Activated B cell treated with CpG ODN at 0.5 μM for 24 hours (primary cell): ENCODE measurements at regions not wholly inside any gene's neighbourhood (a gene's known extent, or its start where the extent isn't known, plus 50 kb on each side); places are given as distances from the start of the nearest gene placed in this dataset.

Experiments
- ATAC-seq: fragments of 200-7000 bp; cut with Tn5 transposase; one replicate; pipeline ENCODE4 v1.10.0; 2021; ENCODE audit warnings: low read depth, mild to moderate bottlenecking, moderate library complexity
- CTCF ChIA-PET: fragments of 350-600 bp; sonication (Branson Sonifier 250); formaldehyde crosslinking; loops from one replicate; lab custom pipeline; 2021; ENCODE audit warnings: antibody characterized with exemption; lab: Charles Lee
- POLR2A ChIA-PET: fragments of 350-600 bp; sonication (Branson Sonifier 250); formaldehyde crosslinking; loops from one replicate; lab custom pipeline; 2021; ENCODE audit warnings: antibody characterized with exemption; lab: Charles Lee
- DNase-seq: peaks from one replicate; pipeline ENCODE4 v3.0.0; 2022
- H3K27ac Mint-ChIP-seq: one replicate; pipeline ENCODE4 v1.8.0; 2020; ENCODE audit warnings: mixed read lengths
- H3K27me3 Mint-ChIP-seq: one replicate; pipeline ENCODE4 v1.8.0; 2021; ENCODE audit warnings: mixed read lengths
- H3K36me3 Mint-ChIP-seq: one replicate; pipeline ENCODE4 v1.8.0; 2021; ENCODE audit warnings: low read depth, mixed read lengths
- H3K4me1 Mint-ChIP-seq: one replicate; pipeline ENCODE4 v1.8.0; 2021; ENCODE audit warnings: mixed read lengths
- H3K4me3 Mint-ChIP-seq: one replicate; pipeline ENCODE4 v1.8.0; 2020; ENCODE audit warnings: mild to moderate bottlenecking, mixed read lengths
- H3K9me3 Mint-ChIP-seq: one replicate; pipeline ENCODE4 v1.8.0; 2020; ENCODE audit warnings: mixed read lengths
- intact Hi-C: fragments of 100-400 bp; cut with micrococcal nuclease; formaldehyde crosslinking; loops from one replicate; pipeline ENCODE4 v1.15.1; 2024
- TF ChIP-seq, protein P1 (sequence below): fragments of 200-600 bp; IDR thresholded peaks from one replicate; pipeline ENCODE4 v1.8.0; 2022; ENCODE audit warnings: antibody characterized with exemption, mild to moderate bottlenecking

DNA sequence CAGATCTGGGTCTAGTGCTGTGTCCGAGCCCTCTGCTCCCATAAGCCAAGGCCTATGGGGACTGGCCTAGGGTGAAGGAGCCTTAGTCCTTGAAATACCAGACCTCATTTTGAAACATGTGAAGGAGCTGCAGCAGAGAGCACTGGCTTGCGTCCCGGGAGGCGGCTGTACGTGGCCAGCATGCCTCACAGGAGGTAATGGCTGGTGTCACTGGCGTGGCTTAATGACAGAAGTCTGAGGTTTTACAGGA lies 72.7 kb upstream of the OTOS start:
- no peak overlapping the region for H3K4me3 Mint-ChIP-seq
- CTCF ChIA-PET: no interaction called here
- intact Hi-C loops: no loop called here
- no peaks in the 10 kb centered on the region for H3K36me3 Mint-ChIP-seq
- no peak overlapping the region for H3K27ac Mint-ChIP-seq
- H3K9me3 Mint-ChIP-seq: no peaks in the 10 kb centered on the region
- ATAC-seq (no peak), DNase-seq (no peak)
- POLR2A ChIA-PET: no interaction called here
- H3K27me3 Mint-ChIP-seq: no peaks in the 10 kb centered on the region
- H3K4me1 Mint-ChIP-seq: no peaks in the 10 kb centered on the region
- TF ChIP-seq, protein P1, sequence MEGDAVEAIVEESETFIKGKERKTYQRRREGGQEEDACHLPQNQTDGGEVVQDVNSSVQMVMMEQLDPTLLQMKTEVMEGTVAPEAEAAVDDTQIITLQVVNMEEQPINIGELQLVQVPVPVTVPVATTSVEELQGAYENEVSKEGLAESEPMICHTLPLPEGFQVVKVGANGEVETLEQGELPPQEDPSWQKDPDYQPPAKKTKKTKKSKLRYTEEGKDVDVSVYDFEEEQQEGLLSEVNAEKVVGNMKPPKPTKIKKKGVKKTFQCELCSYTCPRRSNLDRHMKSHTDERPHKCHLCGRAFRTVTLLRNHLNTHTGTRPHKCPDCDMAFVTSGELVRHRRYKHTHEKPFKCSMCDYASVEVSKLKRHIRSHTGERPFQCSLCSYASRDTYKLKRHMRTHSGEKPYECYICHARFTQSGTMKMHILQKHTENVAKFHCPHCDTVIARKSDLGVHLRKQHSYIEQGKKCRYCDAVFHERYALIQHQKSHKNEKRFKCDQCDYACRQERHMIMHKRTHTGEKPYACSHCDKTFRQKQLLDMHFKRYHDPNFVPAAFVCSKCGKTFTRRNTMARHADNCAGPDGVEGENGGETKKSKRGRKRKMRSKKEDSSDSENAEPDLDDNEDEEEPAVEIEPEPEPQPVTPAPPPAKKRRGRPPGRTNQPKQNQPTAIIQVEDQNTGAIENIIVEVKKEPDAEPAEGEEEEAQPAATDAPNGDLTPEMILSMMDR: no peak

DNA sequence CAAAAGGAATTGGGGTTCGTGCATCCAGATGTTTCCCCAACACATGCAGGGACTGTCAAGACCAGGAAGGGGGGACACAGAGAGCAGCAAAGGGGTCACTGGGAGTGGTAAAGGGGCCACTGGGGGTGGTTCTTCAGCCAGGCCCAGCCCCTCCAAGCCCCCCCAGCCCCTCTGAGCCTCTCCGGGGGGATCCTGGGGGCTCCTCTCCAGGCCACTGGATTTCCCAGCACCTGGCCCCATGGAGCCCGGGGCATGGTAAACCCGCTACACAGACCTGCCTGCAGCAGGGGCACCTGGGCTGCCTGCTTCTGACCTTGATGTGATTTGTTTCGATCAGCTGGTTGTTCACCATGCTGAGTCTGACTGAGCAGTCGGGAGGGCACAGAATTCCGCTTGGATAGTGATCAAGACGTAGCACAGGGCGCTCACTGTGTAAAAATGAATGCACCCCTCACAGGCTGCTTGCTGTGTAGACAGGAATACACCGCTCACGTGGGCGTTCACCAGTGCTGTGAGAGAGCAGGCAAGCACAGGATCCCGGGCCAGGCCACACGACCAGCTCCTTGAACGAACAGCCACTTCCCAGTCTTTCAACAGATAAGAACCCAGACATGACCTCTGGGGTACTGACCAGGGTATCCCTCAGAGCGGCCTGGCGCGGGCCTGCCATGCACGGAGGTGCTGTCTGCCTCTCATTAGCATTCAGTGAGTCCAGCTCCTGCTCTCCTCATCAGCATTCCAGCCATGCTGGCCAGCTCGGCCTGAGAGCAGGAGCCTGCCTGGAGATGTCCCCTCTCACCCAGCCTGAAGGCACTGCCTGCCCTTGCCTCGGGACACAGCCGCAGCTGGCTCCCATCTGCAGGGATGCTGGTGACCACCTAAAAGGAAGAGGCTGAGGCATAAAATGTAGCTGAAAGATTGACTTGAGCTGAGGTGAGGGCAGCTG lies 73.3 kb upstream of the OTOS start:
- Mint-ChIP-seq H3K27me3 (no peaks in the 10 kb centered on the region), H3K4me3 (no peak overlapping the region), H3K4me1 (no peaks in the 10 kb centered on the region), H3K9me3 (no peaks in the 10 kb centered on the region), H3K27ac (no peak overlapping the region), H3K36me3 (no peaks in the 10 kb centered on the region)
- DNase-seq (no peak), ATAC-seq (no peak)
- ChIA-PET POLR2A (no interaction called here), CTCF (no interaction called here)
- intact Hi-C loops: no loop called here
- TF ChIP-seq, protein P1: no peak

DNA sequence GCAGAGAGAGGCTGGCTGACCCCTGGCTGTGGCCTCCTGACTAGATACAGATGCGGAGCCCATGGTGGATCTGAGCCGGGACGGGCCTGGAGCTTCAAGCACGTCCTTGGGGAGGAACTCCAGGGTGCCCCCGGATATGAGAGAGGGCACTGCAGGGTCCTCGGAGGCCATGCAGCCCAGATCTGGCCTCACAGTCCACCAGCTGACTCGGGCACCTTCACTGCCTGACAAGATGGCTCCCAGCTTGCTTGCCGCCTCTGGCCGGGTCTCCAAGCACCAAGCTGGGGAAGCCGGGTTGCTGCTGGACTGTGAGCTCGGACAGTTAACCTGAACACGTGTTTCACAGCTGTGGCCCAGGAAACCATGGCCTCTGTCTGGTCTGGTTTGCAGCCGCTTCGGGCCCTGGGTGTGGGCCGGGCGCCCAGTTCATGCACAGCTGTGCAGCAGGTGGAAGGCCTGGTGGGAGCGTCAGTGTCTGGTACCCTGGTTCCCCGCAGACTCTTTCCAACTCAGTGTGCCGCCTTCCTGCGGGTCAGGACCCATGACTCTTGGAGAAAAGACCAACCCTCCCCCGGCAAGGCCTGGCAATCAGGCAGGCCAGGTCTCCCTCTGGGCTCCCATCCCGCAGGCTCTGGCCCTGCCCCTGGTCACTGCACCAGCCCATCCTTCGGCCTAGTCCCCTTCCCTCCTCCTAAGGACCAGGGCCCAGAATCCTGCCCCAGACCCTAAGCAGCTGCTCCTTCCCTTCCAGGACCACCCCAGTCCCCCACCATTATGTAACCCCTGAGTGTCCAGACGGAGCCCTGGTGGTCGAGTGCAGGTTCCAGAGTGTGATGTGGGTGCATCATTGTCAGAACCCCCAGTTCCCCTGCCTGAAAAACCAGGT lies 74.6 kb upstream of the OTOS start:
- Mint-ChIP-seq H3K9me3 (no peaks in the 10 kb centered on the region), H3K4me1 (no peaks in the 10 kb centered on the region), H3K27ac (no peak overlapping the region), H3K4me3 (no peak overlapping the region), H3K36me3 (no peaks in the 10 kb centered on the region), H3K27me3 (no peaks in the 10 kb centered on the region)
- TF ChIP-seq, protein P1: no peak
- DNase-seq (no peak), ATAC-seq (no peak)
- intact Hi-C loops: no loop called here
- POLR2A ChIA-PET: no interaction called here
- CTCF ChIA-PET: no interaction called here

DNA sequence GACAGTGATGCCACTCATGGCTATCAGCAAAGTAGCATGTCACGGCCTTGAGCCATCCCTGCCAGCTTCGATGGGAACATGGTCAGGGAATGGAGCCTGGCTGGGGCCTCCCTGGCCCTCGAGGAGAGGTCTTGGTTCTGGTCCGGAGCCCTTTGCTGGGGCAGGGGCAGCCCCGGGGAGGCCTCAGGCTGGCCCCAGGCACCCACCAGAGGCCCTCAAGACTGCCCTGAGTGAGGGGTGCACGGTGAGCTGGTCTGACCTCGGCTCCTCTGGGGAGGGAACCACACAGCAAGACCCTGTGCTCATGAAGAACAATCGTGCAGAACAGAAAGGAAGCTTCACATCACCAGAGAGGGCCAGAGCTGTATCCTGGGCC lies 75.2 kb upstream of the OTOS start:
- H3K9me3 Mint-ChIP-seq: no peaks in the 10 kb centered on the region
- TF ChIP-seq, protein P1: no peak
- H3K27me3 Mint-ChIP-seq: no peaks in the 10 kb centered on the region
- ATAC-seq (no peak), DNase-seq (no peak)
- H3K27ac Mint-ChIP-seq: no peak overlapping the region
- H3K36me3 Mint-ChIP-seq: no peaks in the 10 kb centered on the region
- no peak overlapping the region for H3K4me3 Mint-ChIP-seq
- H3K4me1 Mint-ChIP-seq: no peaks in the 10 kb centered on the region
- intact Hi-C loops: no loop called here
- ChIA-PET CTCF (no interaction called here), POLR2A (no interaction called here)

DNA sequence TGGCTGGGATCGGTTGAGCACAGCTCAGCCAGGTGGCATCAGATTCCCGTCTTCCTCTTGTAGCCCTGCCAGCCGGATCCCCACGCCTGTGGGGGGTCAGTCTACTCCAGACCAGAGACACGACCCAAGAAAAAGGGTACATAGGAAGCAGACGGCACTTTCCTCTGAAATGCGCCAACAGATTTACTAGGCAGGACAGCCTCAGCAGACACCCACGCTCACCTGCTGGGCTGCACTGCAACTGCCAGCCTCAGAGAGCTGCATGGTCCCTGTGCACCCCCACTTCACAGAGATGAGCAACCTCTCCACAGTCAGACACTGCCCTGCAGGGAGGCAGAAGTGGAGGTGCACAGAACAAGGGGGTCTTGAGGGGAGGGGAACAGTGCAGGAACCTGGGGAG lies 75.7 kb upstream of the OTOS start:
- intact Hi-C loops: no loop called here
- Mint-ChIP-seq H3K4me3 (no peak overlapping the region), H3K9me3 (no peaks in the 10 kb centered on the region)

More for the DNA sequence above, 75.7 kb upstream of the OTOS start:
- ChIA-PET CTCF (no interaction called here), POLR2A (no interaction called here)
- TF ChIP-seq, protein P1: no peak
- no peak for DNase-seq
- H3K4me1 Mint-ChIP-seq: no peaks in the 10 kb centered on the region
- no peak for ATAC-seq
- no peak overlapping the region for H3K27ac Mint-ChIP-seq
- H3K27me3 Mint-ChIP-seq: no peaks in the 10 kb centered on the region
- no peaks in the 10 kb centered on the region for H3K36me3 Mint-ChIP-seq
